GM12878 (cell line): ENCODE measurements at regions not wholly inside any gene's neighbourhood (a gene's known extent, or its start where the extent isn't known, plus 50 kb on each side); places are given as distances from the start of the nearest gene placed in this dataset.

Experiments used
- ATAC-seq: fragments of 200-7000 bp; cut with Tn5 transposase; 3 replicates; pipeline ENCODE4 v1.9.1; 2020; ENCODE audit warnings: mild to moderate bottlenecking, moderate library complexity
- BruUV-seq: library from RNA; stranded (reverse); fragments of 400-500 nt; replicated peaks from 2 replicates; lab custom pipeline; 2021; lab: Mats Ljungman, UMichigan
- CTCF ChIA-PET: fragments of 300-600 bp; sonication (Branson Sonifier 250); formaldehyde crosslinking; extraction: SDS; loops from one replicate; lab custom pipeline; 2021; ENCODE audit warnings: inconsistent platforms; lab: Yijun Ruan, JAX
- POLR2A ChIA-PET: fragments of 350-600 bp; formaldehyde crosslinking; extraction: SDS; loops from one replicate; lab custom pipeline; 2021; ENCODE audit warnings: inconsistent platforms; lab: Charles Lee
- RAD21 ChIA-PET: fragments of 300-600 bp; sonication (Branson Sonifier 250); formaldehyde crosslinking; loops from one replicate; lab custom pipeline; 2023; ENCODE audit warnings: antibody characterized with exemption; ENCODE audit not compliant: unreplicated experiment; lab: Charles Lee
- SMC1A ChIA-PET: fragments of 300-600 bp; sonication (Branson Sonifier 250); formaldehyde crosslinking; loops from one replicate; lab custom pipeline; 2023; ENCODE audit not compliant: unreplicated experiment, uncharacterized antibody; lab: Charles Lee
- DNase-seq: peaks from one replicate; pipeline ENCODE4 v3.0.0-alpha.2; 2011; ENCODE audit warnings: low read depth, low spot score
- FAIRE-seq: peaks from 3 replicates; lab custom pipeline; 2011; peaks lifted over from hg19 to GRCh38; lab: Jason Lieb, UNC
- H2AFZ ChIP-seq: 2 replicates; pipeline ENCODE4 v1.6.0; 2011; ENCODE audit warnings: low read depth, low read length, control low read depth; ENCODE audit not compliant: control insufficient read depth
- H3K27ac ChIP-seq: 2 replicates; pipeline ENCODE4 v1.5.1; 2011; ENCODE audit warnings: control low read depth; ENCODE audit not compliant: control insufficient read depth, insufficient read depth
- H3K27me3 ChIP-seq, 2 experiments: replicated peaks in 1 of 2; 2 replicates each; pipeline versions ENCODE4 v1.6.0 to v1.6.1; 2011; ENCODE audit warnings: low read length in 1 of 2; ENCODE audit not compliant: control insufficient read depth in 2 of 2, insufficient read depth in 2 of 2
- H3K36me3 ChIP-seq, 2 experiments: 2 replicates each; pipeline ENCODE4 v1.5.1; 2011; ENCODE audit warnings: low read length in 1 of 2; ENCODE audit not compliant: control insufficient read depth in 2 of 2, insufficient read depth in 2 of 2
- H3K4me1 ChIP-seq: 2 replicates; pipeline ENCODE4 v1.6.1; 2011; ENCODE audit warnings: mild to moderate bottlenecking, low read length, moderate library complexity, mixed read lengths; ENCODE audit not compliant: control insufficient read depth, insufficient read depth
- H3K4me2 ChIP-seq: 2 replicates; pipeline ENCODE4 v1.6.0; 2011; ENCODE audit warnings: control low read depth; ENCODE audit not compliant: control insufficient read depth, insufficient read depth
- H3K4me3 ChIP-seq: fragments of 200-600 bp; sonication (generic); 2 replicates; pipeline ENCODE4 v1.5.1; 2016
- H3K79me2 ChIP-seq: 2 replicates; pipeline ENCODE4 v1.6.0; 2011; ENCODE audit warnings: low read length; ENCODE audit not compliant: control insufficient read depth, insufficient read depth
- H3K9ac ChIP-seq: 2 replicates; pipeline ENCODE4 v1.8.0; 2011; ENCODE audit warnings: low read length, control low read depth, mixed read lengths; ENCODE audit not compliant: control insufficient read depth, insufficient read depth
- H3K9me3 ChIP-seq: replicated peaks from 3 replicates; pipeline ENCODE4 v1.5.1; 2011; ENCODE audit warnings: mild to moderate bottlenecking, low read length; ENCODE audit not compliant: control insufficient read depth, insufficient read depth
- H4K20me1 ChIP-seq: 2 replicates; pipeline ENCODE4 v1.6.0; 2011; ENCODE audit not compliant: control insufficient read depth, insufficient read depth
- BHLHE40 ChIP-seq, 2 experiments: fragments of 450-650 bp in 1 of 2; IDR thresholded peaks; 2 replicates each; pipeline ENCODE4 v1.6.1; 2011 to 2017; ENCODE audit warnings: low read depth in 2 of 2, borderline replicate concordance in 1 of 2, improper control_type of control experiment in 1 of 2, low read length in 1 of 2, mild to moderate bottlenecking in 1 of 2
- CHD1 ChIP-seq: IDR thresholded peaks from 2 replicates; pipeline ENCODE4 v1.6.1; 2012; ENCODE audit warnings: low read depth, low read length, improper control_type of control experiment
- CREB1 ChIP-seq: IDR thresholded peaks from 2 replicates; pipeline ENCODE4 v1.6.1; 2012; ENCODE audit warnings: low read depth, mild to moderate bottlenecking, inconsistent platforms
- ETV6 ChIP-seq, 2 experiments: fragments of 450-650 bp in 1 of 2; IDR thresholded peaks in 1 of 2; conservative IDR thresholded peaks in 1 of 2; 2 replicates each; pipeline ENCODE4 v1.6.1; 2014; ENCODE audit warnings: antibody characterized with exemption in 1 of 2, borderline replicate concordance in 1 of 2, low read depth in 1 of 2, mild to moderate bottlenecking in 1 of 2, moderate library complexity in 1 of 2
- FOXM1 ChIP-seq: IDR thresholded peaks from 2 replicates; pipeline ENCODE4 v1.6.1; 2012; ENCODE audit warnings: low read depth, mild to moderate bottlenecking, inconsistent platforms, low read length, moderate library complexity
- GATAD2B ChIP-seq: fragments of 450-650 bp; conservative IDR thresholded peaks from 2 replicates; pipeline ENCODE4 v1.6.1; 2017; ENCODE audit warnings: low read depth, mild to moderate bottlenecking, moderate library complexity
- MXI1 ChIP-seq: fragments of 150-350 bp; IDR thresholded peaks from 2 replicates; pipeline ENCODE4 v1.6.1; 2011; ENCODE audit warnings: low read depth, mild to moderate bottlenecking, inconsistent platforms, low read length, improper control_type of control experiment
- NR2C1 ChIP-seq: fragments of 450-650 bp; IDR thresholded peaks from 2 replicates; pipeline ENCODE4 v1.6.1; 2017; ENCODE audit warnings: antibody characterized with exemption, mild to moderate bottlenecking, moderate library complexity
- NR2F1 ChIP-seq: fragments of 450-650 bp; conservative IDR thresholded peaks from 2 replicates; pipeline ENCODE4 v1.6.1; 2017; ENCODE audit warnings: mild to moderate bottlenecking
- RUNX3 ChIP-seq: IDR thresholded peaks from 2 replicates; pipeline ENCODE4 v1.6.1; 2012; ENCODE audit warnings: low read length, inconsistent platforms
- SP1 ChIP-seq: IDR thresholded peaks from one replicate; pipeline ENCODE4 v1.6.1; 2011; ENCODE audit warnings: low read depth, low read length
- SREBF2 ChIP-seq: IDR thresholded peaks from 2 replicates; pipeline ENCODE4 v1.6.1; 2012; ENCODE audit warnings: mild to moderate bottlenecking, low read length
- SUPT20H ChIP-seq: IDR thresholded peaks from 2 replicates; pipeline ENCODE4 v1.6.1; 2011; ENCODE audit warnings: low read depth, mild to moderate bottlenecking, low read length, moderate library complexity, borderline replicate concordance; ENCODE audit not compliant: control insufficient read depth
- ZNF24 ChIP-seq: fragments of 450-650 bp; IDR thresholded peaks from 2 replicates; pipeline ENCODE4 v1.6.1; 2017; ENCODE audit warnings: antibody characterized with exemption, mild to moderate bottlenecking
- WGBS: methylation state at CpG from one replicate; pipeline ENCODE4 v1.1.6; 2016; ENCODE audit warnings: low lambda C conversion rate; ENCODE audit not compliant: insufficient replicate concordance, insufficient coverage; ENCODE audit errors: missing lambda C conversion rate; 5-methylcytosine and 5-hydroxymethylcytosine counted together
- in situ Hi-C: fragments of 300-500 bp; cut with MboI; formaldehyde crosslinking; loops from 9 replicates; pipeline ENCODE4 v1.14.3; 2018; ENCODE audit warnings: mixed read lengths
- intact Hi-C: fragments of 100-400 bp; cut with micrococcal nuclease; formaldehyde crosslinking; loops from one replicate; pipeline ENCODE4 v1.14.2; 2022; ENCODE audit not compliant: unreplicated experiment
- TF ChIP-seq, protein P1 (sequence below): fragments of 150-350 bp; IDR thresholded peaks from 2 replicates; pipeline ENCODE4 v1.6.1; 2016; ENCODE audit warnings: low read depth, low read length
- TF ChIP-seq, protein P2 (sequence below): IDR thresholded peaks from 2 replicates; pipeline ENCODE4 v1.6.1; 2012; ENCODE audit warnings: low read depth, low read length, improper control_type of control experiment
- TF ChIP-seq, protein P3 (sequence below): fragments of 450-650 bp; IDR thresholded peaks from 2 replicates; pipeline ENCODE4 v1.6.1; 2018; ENCODE audit warnings: mild to moderate bottlenecking, low read depth, moderate library complexity; ENCODE audit not compliant: partially characterized antibody
- TF ChIP-seq, protein P4 (sequence below): IDR thresholded peaks from 2 replicates; pipeline ENCODE4 v1.6.1; 2012; ENCODE audit warnings: low read depth, low read length, improper control_type of control experiment

DNA sequence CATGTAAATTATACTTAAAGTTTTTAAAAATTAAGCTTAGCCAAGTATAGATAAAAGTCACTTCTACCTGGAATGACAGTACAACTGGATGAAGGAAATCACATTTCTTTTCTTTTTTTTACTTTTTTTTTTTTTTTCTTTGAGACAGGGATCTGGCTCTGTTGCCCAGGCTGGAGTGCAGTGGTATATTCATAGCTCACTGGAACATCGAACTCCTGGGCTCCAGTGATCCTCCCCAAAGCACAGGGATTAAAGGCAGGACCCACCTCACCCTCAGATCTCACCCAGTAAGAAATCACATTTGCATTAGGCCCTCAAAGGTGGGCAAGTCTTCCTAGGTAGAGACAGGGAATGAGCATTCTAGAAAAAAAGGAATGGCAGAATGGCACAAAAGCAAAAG is 69.5 kb upstream of the C1GALT1 start:
- in situ Hi-C loops: no loop called here
- Histone ChIP-seq H3K4me3 (no peak overlapping the region), H3K9ac (no peak overlapping the region), H3K27me3 (no peaks in the 10 kb centered on the region), H3K4me1 (no peaks in the 10 kb centered on the region), H2AFZ (no peak overlapping the region), H3K4me2 (no peak overlapping the region), H3K9me3 (no peaks in the 10 kb centered on the region), H3K79me2 (no peaks in the 10 kb centered on the region), H3K27ac (no peak overlapping the region), H3K36me3 (no peaks in the 10 kb centered on the region), H4K20me1 (no peaks in the 10 kb centered on the region)
- no peak for FAIRE-seq
- ChIA-PET POLR2A (no interaction called here), RAD21 (no interaction called here), SMC1A (interaction anchor here (0.7 to 1.4 kb wide), 3 partner anchors 8 to 312 kb away, joined by 3 to 5 read pairs (median 3); no protein-coding TSS in a partner anchor), CTCF (interaction anchor here (1.1 to 4.1 kb wide), 2 partner anchors 9 to 311 kb away, joined by 3 to 29 read pairs; no protein-coding TSS in a partner anchor)
- BruUV-seq: no TSS peak
- intact Hi-C loops: no loop called here
- ATAC-seq: no peak
- WGBS: 0% methylated on average over 1 of the region's 1 CpG
- no peak for DNase-seq
- TF ChIP-seq GATAD2B (no peak), SREBF2 (no peak), FOXM1 (no peak), ETV6 (conservative IDR thresholded peaks at IDR 0.05 in 1 of 2, IDR thresholded peaks at IDR 0.05 in 1 of 2; ENCODE audit: borderline replicate concordance in 1 of 2, low read depth in 1 of 2) (no peak), RUNX3 (no peak), CREB1 (no peak), SP1 (no peak), BHLHE40 (IDR thresholded peaks at IDR 0.05; ENCODE audit: borderline replicate concordance in 1 of 2, low read depth in 2 of 2, low read length in 1 of 2) (no peak), CHD1 (no peak), NR2F1 (no peak), SUPT20H (no peak), ZNF24 (no peak), NR2C1 (no peak), MXI1 (no peak)
- TF ChIP-seq, protein P1, sequence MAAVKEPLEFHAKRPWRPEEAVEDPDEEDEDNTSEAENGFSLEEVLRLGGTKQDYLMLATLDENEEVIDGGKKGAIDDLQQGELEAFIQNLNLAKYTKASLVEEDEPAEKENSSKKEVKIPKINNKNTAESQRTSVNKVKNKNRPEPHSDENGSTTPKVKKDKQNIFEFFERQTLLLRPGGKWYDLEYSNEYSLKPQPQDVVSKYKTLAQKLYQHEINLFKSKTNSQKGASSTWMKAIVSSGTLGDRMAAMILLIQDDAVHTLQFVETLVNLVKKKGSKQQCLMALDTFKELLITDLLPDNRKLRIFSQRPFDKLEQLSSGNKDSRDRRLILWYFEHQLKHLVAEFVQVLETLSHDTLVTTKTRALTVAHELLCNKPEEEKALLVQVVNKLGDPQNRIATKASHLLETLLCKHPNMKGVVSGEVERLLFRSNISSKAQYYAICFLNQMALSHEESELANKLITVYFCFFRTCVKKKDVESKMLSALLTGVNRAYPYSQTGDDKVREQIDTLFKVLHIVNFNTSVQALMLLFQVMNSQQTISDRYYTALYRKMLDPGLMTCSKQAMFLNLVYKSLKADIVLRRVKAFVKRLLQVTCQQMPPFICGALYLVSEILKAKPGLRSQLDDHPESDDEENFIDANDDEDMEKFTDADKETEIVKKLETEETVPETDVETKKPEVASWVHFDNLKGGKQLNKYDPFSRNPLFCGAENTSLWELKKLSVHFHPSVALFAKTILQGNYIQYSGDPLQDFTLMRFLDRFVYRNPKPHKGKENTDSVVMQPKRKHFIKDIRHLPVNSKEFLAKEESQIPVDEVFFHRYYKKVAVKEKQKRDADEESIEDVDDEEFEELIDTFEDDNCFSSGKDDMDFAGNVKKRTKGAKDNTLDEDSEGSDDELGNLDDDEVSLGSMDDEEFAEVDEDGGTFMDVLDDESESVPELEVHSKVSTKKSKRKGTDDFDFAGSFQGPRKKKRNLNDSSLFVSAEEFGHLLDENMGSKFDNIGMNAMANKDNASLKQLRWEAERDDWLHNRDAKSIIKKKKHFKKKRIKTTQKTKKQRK: no peak
- TF ChIP-seq, protein P2, sequence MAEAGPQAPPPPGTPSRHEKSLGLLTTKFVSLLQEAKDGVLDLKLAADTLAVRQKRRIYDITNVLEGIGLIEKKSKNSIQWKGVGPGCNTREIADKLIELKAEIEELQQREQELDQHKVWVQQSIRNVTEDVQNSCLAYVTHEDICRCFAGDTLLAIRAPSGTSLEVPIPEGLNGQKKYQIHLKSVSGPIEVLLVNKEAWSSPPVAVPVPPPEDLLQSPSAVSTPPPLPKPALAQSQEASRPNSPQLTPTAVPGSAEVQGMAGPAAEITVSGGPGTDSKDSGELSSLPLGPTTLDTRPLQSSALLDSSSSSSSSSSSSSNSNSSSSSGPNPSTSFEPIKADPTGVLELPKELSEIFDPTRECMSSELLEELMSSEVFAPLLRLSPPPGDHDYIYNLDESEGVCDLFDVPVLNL: no peak
- TF ChIP-seq, protein P3, sequence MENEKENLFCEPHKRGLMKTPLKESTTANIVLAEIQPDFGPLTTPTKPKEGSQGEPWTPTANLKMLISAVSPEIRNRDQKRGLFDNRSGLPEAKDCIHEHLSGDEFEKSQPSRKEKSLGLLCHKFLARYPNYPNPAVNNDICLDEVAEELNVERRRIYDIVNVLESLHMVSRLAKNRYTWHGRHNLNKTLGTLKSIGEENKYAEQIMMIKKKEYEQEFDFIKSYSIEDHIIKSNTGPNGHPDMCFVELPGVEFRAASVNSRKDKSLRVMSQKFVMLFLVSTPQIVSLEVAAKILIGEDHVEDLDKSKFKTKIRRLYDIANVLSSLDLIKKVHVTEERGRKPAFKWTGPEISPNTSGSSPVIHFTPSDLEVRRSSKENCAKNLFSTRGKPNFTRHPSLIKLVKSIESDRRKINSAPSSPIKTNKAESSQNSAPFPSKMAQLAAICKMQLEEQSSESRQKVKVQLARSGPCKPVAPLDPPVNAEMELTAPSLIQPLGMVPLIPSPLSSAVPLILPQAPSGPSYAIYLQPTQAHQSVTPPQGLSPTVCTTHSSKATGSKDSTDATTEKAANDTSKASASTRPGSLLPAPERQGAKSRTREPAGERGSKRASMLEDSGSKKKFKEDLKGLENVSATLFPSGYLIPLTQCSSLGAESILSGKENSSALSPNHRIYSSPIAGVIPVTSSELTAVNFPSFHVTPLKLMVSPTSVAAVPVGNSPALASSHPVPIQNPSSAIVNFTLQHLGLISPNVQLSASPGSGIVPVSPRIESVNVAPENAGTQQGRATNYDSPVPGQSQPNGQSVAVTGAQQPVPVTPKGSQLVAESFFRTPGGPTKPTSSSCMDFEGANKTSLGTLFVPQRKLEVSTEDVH: no peak
- TF ChIP-seq, protein P4, sequence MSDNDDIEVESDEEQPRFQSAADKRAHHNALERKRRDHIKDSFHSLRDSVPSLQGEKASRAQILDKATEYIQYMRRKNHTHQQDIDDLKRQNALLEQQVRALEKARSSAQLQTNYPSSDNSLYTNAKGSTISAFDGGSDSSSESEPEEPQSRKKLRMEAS: no peak
